HG03139 (cell line): ENCODE measurements at regions not wholly inside any gene's neighbourhood (a gene's known extent, or its start where the extent isn't known, plus 50 kb on each side); places are given as distances from the start of the nearest gene placed in this dataset.
"Not testable (repeated sequence)": the region's sequence is repeated elsewhere in the genome, so short reads cannot be mapped to it uniquely, and the experiment has no call there.

ENCODE experiments used
- ATAC-seq: cut with Tn5 transposase; IDR thresholded peaks from one replicate; pipeline ENCODE4 v1.9.1; 2021; ENCODE audit not compliant: unreplicated experiment

GRCh38 chr5:98517560-98518366 lies 255.7 kb upstream of the RGMB start:
- ATAC-seq: no peak

GRCh38 chr5:98518754-98519153 lies 254.7 kb upstream of the RGMB start:
- ATAC-seq: no peak

GRCh38 chr5:98519571-98519970 lies 253.9 kb upstream of the RGMB start:
- ATAC-seq: no peak

DNA sequence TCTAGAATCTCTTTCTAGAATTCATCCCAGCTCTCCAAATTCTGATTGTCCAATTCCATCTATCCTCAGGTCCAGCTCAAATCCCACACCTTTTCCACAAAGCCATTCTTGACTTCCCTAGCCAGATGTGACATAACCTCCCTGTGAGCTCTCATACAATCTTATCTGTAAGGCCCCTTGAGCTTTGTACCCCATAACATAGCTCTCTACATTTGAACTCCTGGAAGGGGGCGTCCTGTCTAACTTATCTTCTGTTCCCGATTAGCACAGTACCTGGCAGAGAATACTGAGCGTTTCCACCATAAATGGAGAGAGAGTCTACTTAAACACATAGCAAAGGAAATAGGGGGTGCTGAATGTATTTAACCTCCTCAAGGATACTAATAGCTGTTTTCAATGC lies 251.6 kb upstream of the RGMB start:
- ATAC-seq: no peak

DNA sequence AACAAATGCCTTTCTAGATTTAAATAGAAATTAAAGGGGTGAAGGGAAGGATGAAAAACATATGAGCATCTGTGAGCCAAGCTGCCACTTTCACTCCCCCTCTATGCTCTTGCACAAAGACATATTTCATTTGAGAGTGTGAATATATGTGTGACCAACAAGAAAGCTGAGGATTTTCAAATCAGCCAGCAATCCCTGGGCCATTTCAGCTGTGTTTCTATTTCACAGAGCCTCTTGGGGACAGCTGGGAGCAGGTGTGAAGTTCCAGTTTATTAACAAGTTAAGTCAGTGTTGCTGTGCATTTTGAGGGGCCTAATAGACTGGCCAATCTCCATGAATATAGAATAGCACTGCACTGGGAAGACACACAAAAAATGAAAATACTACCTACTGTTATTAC lies 248.7 kb upstream of the RGMB start:
- ATAC-seq: no peak

GRCh38 chr5:98527846-98528245 lies 245.6 kb upstream of the RGMB start:
- no peak for ATAC-seq

- ATAC-seq: no peak
Measured at GRCh38 chr5:98529321-98529720, 244.1 kb upstream of the RGMB start.

- ATAC-seq: no peak
Measured at GRCh38 chr5:98530224-98530623, 243.2 kb upstream of the RGMB start.

GRCh38 chr5:98535901-98536300 lies 237.6 kb upstream of the RGMB start:
- no peak for ATAC-seq

DNA sequence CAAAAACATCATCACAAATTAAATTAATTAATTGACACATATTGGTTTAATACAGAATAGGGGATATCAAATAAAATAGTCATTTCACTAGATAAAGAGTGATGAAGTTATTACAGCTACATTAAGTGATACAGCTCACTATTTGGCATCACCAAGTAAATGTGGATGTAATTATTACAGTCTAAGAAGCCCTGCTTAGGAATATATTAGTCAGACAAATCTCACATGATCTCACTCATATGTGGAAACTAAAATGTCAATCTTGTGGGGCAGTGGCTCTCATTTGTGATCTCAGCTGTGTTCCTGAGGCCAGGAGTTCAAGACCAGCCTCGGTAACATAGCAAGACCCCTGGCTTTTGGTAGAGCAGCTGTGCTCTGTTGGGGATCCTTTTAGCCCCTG lies 233.4 kb upstream of the RGMB start:
- no peak for ATAC-seq

- ATAC-seq: no peak
Measured at GRCh38 chr5:98541641-98542040, 231.8 kb upstream of the RGMB start.

DNA sequence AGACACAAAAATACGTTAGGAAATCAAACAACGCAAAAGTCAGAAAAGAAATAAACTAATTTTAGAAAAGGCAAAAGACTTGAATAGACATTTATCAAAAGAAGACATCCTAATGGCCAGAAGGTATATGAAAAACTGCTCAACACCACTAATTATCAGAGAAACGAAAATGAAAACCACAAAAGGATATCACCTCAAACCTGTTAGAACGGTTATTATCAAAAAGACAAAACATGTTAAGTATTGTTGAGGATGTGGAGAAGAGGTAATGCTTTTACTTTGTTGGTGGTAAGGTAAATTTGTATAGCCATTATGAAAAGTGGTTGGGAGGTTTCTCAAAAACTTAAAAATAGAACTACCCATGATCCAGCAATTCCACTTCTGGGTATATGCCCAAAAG lies 230.0 kb upstream of the RGMB start:
- ATAC-seq: no peak

DNA sequence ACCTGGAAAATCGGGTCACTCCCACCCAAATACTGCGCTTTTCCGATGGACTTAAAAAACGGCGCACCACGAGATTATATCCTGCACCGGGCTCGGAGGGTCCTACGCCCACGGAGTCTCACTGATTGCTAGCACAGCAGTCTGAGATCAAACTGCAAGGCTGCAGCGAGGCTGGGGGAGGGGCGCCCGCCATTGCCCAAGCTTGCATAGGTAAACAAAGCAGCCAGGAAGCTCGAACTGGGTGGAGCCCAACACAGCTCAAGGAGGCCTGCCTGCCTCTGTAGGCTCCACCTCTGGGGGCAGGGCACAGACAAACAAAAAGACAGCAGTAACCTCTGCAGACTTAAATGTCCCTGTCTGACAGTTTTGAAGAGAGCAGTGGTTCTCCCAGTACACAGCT lies 226.5 kb upstream of the RGMB start:
- not testable (repeated sequence) for ATAC-seq

DNA sequence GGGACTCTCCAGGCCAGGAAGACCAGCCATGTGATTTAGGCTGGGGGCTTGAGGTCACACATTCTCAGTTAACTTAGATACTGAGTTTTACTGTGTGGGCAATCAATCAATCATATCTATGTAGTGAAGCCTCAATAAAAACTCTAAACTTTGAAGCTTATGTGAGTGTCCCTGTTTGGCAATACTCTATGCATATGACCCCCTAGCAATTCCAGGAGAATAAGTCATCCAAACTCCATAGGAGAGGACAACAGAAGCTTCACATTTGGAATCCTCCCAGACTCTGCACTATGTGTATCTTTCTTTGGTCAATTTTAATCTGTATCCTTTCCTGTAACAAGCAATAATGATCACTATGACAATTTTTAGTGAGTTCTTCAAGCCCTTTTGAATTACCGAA lies 216.8 kb upstream of the RGMB start:
- no peak for ATAC-seq

GRCh38 chr5:98557916-98558315 lies 215.5 kb upstream of the RGMB start:
- no peak for ATAC-seq

- ATAC-seq: no peak
Measured at GRCh38 chr5:98563885-98564653, 209.4 kb upstream of the RGMB start.

DNA sequence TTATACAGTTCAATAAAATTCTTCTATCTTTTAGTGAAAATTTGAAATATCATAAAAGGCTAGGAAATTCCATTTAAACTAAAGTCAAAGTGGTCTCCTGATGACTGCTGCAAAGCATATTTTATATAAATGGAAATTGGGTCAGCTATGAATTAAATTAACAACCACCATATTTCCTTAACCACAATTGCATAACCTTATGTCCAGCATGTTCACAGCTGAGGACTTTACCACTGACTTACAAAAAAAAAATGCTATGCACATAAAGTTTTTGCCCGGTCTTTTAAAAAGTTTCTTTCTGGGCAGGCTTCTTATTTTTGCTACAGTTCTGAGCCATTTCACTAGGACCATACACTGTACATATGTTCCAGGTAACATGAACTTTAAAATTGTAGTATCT lies 208.6 kb upstream of the RGMB start:
- no peak for ATAC-seq

DNA sequence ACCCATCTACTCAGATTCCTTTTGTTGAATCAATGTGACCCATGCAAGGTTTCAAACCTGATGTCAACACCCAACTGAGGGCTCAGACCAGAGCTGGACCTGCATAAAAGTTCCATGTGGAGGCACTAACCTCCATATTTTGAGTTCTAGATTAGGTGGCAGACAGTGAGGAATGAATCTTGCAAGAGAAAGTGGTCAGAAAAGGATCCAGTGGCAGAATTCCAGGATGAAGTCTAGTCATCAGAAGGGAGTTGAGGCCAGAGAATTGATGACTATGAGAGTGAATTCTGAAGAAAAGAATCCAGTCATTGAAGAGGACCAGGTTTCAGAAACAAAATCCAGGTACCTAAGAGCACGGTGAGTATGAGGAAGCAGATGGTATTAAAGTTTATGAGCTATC lies 205.1 kb upstream of the RGMB start:
- no peak for ATAC-seq

DNA sequence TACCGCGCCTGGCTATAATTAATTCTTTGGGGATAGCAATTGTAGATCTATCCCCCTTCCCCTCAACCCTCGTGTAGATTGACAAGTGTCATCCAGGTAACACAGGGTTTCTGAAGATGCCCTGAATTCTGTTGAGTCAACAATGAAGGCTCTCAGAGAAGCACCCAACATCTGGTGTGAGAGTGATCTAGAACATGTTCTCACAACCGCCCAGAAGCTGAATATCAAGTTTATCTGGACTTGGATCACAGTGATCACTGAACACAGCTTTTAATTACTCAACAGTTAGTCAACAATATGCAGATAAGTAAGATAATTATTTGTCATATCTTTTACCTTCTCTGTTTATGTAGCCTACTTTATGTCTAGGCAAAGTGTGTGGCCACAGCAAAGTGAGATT lies 204.2 kb upstream of the RGMB start:
- ATAC-seq: no peak

DNA sequence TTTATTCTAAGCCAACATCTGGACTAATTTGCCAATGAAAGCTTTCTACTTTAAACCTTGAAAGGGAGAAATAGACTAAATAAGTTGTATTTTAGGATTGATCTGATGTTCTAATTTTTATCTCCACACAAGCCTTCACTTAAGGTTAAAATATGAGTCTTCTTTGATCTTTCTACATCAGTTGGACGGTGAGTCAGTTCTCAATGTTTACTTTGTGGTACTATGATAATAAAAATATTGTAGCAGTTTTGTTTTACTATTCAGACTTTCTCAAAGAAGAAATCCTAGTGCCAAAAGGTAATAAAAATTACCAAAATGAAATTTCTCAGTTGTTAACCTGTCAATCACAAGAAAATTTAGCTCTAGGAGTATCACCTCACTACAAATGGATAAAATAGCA lies 203.5 kb upstream of the RGMB start:
- ATAC-seq: no peak

GRCh38 chr5:98570661-98571191 lies 202.7 kb upstream of the RGMB start:
- no peak for ATAC-seq

GRCh38 chr5:98573834-98574320 lies 199.6 kb upstream of the RGMB start:
- no peak for ATAC-seq
